HG03159 (cell line): ENCODE measurements at regions not wholly inside any gene's neighbourhood (a gene's known extent, or its start where the extent isn't known, plus 50 kb on each side); places are given as distances from the start of the nearest gene placed in this dataset.

Source experiments
- ATAC-seq: cut with Tn5 transposase; IDR thresholded peaks from one replicate; pipeline ENCODE4 v1.9.1; 2021; ENCODE audit warnings: mild to moderate bottlenecking, moderate library complexity; ENCODE audit not compliant: unreplicated experiment

DNA sequence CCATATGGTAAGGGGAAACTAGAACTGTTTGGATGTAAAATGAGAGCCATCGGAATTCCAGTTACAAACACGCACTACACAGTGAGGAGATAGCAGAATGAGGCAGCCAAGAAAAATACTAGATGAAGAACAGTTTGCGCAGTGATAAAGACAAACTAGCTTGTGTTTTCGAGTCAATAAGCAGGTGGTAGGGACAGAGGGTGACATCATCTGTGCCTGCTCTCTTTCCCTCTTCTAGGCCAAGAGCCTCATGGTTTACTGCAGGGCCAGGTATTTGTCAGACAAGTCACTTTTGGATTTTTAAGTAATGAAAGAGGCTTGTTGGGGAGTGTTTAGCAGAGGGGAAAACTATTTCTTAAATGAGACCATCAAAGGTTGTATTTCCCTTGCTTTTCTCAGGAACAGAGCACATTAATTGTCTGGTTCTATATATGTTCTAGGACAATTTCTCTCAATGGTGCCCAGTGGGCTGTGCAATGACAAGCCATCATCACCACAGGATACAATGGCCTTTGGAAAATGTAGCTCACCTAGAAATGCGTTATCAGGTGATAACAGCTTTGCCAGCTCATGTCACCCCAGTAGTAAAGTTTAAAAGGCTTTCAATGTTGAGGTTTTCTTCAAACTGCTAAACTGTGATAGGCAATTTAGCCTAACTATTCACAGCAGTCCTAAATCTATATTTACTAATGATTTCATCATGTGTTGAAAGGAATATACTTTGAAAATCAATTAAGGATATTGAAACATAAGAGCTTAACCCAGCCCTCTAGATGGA lies 1210.3 kb upstream of the ZEB2 start:
- ATAC-seq = no peak

DNA sequence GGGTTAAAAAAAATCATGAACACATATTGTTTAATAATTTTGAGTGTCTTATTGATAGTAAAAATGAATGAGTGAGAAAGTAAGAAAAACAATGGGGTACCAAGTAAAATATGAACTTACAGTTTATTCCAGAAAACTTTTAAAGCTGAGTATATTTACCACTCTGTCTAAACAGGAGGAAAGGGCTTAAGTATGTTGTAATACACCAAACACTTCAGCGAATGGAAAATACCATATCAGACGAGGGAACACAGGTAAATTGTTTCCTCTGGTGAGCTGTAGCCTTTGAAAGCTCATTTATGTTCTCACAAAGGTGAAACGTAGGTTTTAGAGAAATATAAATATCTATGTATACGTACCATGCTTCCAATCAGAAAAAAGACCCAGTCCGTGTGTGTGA lies 1209.6 kb upstream of the ZEB2 start:
- ATAC-seq = no peak

DNA sequence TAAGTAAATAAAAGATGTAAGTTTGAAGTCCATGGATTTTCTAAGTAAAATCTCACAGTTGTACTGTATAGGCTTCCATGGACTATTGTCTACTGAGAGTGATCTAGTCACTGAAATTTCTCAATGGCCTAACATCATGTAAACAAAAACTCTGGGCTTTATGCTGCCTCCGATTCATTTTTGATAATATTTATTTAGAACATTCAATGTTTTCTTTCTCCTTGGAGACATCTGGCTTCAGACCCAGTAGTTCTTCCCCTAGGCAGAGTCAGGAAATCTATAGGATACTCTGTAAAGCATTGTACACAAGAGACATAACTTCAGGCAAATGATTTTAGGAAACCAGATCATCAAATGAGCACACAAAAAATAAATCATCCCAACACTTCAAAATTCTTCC lies 1208.6 kb upstream of the ZEB2 start:
- ATAC-seq = no peak

DNA sequence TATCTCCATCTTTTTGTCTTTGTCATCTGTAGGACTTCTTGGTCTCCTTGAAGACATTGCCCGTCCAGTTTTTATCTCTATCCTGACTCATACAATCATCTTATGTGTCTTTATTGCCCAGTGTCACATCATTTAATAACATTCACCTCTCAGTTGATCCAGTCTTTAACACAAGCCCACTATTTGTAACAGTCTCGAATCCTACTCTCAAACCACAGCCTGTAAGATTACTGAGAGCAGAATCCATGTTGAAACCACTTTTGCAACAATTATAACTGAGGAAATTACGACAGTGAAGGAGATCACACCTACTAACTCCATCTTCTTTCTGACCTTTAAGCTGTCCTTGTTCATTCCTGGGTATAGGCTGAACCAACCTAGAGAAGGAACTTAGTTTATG lies 1206.0 kb upstream of the ZEB2 start:
- ATAC-seq = no peak

DNA sequence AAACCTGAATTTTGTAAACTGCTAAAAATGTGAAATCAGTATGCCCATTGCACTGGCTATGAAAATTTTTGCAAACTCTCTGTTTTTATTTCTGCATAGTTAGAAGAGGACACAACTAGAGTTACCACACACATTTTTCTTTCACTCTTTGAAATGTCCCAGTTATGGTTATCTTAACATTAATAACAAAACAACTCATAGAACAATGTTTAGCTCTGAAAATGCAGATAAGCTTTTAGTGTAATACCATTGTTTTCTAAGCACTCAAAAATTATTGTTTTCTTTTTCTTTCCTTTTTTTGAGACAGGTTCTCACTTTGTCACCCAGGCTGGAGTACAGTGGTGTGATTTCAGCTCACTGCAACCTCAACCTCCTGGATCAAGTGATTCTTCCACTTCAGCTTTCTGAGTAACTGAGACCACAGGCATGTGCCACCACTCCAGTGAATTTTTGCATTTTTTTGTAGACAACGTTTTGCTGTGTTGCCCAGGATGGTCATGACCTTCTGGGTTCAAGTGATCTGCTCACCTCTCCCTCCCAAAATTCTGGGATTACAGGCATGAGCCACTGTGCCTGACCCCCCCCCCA lies 1204.5 kb upstream of the ZEB2 start:
- ATAC-seq = no peak

DNA sequence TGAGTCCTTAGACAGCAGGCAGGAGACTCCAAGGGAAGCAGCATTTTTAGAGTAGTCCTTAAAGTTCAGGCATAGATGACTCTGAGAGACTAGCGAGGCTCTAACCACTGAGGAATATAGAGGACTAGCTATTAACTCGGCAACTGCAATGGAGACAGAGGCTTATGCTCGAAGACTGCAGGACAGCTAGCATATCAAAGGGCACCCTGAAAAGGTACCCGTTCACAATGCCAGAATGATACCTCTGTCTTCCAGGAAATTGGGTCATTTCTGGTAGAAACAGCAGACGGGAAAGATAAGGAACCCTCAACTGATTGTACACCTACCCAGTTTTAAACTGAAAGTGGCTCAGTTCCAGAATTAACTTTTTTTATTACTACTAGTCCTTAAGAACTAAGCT lies 1204.0 kb upstream of the ZEB2 start:
- no peak for ATAC-seq

DNA sequence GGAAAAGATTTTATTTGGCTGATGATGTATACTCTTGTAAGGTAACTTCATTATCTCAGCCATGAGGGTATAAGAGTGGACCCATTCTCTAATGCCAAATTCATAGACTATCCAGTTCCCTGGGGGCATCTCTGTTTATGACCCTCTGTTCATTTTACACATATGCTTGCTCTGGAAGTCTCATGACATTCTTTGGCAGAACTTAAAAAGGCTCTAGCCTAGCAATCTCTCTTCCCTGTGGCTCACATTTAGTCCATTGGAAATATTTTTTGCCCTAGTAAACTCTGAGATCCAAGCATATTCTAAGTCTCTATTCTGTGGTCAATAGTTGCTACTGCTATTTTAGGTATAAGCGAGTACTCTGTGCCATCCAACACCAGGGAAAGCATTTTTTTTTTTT lies 1201.8 kb upstream of the ZEB2 start:
- ATAC-seq = no peak

DNA sequence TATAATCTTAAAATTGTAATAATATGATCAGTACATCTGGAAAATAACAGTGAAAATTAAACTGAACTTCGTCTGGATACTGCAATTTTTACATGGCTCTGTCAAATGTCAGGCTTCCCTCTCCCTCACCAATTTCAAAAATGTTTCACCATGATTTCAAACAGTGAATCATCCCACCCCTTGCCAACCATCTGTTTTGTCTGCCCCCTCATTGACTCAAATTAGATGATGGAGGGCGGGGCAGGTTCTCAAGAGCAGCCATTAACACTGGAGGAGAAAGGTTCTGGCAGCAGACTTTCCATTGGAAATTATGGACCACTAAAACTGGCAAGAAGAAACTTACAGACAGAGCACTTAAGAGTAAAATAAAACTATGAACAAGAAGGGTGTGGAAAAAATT lies 1195.7 kb upstream of the ZEB2 start:
- no peak for ATAC-seq

DNA sequence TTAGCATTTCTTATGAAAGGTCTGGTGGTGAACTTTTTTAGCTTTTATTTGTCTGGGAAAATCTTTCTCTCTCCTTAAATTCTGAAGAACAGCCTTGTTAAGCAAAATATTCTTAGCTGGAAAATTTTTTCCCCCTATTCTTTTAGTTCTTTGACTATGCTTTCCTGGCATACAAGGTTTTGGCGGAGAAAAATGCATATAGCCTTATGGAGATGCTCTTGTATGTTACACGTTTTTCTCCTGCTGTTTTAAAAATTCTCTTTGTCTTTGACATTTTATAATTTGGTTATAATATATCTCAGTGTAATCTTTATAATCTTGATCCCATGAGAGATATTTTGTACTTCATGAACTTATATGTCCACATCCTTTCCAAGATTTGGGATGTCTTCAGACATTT lies 1190.4 kb upstream of the ZEB2 start:
- ATAC-seq = no peak

DNA sequence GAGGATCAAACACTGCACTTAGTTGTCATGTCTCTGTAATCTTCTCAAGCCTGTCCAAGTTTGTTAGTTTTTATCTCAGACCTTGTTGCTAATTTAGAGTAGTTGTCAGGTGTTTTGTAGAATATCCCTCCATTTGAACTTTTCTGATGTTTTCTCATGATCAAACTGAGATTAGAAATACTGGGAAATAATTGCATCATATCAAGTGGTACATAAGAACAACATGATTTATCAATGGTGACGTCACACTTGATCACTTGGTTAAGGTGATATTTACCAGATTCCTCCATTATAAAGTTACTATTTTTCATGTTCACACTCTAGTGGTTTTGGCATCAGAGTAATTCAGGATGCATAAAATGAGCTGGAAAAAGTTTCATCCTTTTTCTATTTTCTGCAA lies 1182.4 kb upstream of the ZEB2 start:
- no peak for ATAC-seq

DNA sequence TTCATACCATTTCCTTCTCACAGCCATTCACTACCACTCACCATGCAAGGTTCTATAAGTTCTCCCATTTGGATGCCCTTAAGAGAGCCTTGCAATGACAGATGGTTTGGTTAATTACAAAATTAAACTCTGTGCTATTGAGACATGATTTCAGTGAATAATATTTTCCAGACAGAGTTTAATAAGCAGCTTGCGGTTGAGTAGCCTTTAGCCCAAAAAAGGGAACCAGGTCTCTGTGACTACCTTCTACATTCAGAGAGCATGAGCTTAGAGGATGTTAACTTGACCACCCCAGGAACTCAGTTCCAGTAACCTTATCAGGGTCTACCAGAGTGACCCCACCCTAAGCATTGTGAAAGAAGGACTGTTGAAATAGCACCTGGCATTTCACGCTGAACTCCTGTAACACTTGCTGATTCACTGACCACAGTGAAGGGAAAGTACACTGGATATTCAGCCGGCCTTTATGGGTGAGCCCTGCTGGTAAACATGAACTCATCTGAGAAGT lies 1173.1 kb upstream of the ZEB2 start:
- peak; percentile 93 for ATAC-seq

DNA sequence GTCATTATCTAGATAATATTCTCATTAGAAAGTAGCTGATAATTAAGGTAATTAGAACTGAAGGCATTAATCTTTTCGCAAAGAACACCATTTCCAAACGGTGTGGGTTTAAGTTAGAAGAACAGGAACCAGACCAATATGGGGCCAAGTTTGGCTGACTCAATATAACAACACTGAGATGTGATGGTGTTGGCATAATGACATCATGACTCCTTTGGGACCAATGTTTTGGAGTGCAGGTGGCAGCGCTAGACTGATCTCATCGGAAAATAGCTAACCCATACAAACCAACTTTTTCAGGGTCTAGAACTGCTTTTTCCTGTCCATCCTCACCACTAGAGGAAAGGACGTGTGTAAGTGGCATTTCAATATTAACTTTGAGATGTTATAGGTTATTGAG lies 1171.7 kb upstream of the ZEB2 start:
- ATAC-seq = no peak

DNA sequence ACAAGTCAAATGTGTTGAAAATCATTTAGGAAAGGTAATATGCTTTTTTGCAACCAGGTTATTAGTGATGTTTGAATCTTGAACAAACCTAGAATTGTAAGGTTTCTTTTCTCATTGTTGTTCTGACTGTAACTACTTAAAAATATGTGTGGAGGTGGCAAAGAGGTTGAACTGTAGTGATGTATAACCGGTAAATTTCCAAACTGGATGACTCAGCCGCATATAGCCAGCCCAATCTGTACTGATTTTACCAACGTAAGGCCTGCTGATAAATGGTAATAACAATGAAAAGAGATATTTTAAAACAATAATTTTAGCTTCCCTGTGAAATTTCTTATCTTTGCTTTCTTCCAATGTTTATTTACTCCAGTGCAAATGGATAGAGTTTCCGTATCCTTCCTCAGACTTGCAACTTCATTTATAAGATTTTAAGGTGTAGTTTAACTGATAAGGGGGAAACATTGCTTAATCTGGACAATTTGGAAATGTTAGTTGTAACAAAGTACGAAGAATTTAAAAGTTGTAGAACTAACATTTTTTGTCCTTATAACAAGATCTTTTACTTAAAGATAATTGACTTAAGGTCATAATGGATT lies 1170.4 kb upstream of the ZEB2 start:
- ATAC-seq = no peak

DNA sequence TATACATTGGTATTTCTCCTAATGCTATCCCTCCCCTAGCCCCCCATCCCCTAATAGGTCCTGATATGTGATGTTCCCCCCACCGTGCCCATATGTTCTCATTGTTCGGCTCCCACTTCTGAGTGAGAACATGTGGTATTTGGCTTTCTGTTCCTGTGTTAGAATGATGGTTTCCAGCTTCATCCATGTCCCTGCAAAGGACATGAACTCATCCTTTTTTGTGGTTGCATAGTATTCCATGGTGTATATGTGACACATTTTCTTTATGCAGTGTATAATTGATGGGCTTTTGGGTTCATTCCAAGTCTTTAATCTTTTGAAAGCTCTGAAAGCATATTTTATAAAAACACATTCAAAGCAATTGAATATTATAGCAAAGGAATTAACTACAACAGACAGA lies 1169.4 kb upstream of the ZEB2 start:
- ATAC-seq = no peak

DNA sequence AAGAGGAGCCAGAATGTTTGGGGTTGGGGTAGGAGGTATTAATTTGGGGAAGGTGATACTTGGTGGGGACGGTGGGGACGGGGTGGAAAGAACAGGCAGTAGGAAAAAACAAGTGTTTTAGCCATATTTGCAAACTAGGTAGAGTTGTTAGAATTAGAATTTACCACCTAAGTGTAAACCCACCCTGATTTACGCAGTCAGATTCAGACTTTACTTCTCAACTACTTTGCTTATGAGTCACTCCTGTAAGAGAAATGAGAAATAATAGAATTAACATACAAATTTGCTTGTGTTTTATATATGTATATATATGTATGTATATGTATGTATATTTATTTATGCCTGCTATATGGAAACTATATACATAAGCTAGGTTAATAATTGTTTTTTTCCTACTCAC lies 1168.2 kb upstream of the ZEB2 start:
- no peak for ATAC-seq

DNA sequence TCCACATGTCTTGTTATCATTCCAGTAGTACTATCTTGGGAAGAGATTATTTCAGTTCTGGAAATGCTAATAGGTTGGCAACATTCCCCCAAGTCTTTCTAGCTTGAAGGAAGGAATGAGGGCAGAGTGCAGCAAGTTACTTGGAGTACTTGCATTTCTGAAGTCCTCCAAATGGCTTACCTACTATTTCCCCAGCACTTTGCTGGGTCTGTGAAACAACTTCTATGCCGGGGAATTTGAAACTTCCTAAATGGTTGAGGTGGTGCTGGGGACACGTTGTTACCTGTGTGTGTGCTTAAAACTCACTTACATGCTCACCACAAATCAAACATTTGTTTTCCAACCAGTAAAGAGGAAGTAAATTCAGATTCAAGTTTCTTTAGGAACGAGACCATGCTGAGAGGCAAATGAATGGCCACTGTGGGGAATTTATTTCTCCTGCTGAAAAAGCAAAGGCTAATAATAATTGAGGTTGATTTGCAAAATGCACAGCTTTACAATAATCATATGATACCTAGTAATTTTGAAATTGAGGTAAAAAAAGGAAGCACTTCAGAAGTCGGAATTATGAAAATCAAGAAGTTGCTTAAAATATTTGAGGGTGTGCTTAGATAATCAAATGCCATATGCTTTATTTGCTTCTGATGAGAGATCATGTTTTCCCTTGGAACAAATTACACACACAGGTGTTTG lies 1167.7 kb upstream of the ZEB2 start:
- ATAC-seq = no peak

DNA sequence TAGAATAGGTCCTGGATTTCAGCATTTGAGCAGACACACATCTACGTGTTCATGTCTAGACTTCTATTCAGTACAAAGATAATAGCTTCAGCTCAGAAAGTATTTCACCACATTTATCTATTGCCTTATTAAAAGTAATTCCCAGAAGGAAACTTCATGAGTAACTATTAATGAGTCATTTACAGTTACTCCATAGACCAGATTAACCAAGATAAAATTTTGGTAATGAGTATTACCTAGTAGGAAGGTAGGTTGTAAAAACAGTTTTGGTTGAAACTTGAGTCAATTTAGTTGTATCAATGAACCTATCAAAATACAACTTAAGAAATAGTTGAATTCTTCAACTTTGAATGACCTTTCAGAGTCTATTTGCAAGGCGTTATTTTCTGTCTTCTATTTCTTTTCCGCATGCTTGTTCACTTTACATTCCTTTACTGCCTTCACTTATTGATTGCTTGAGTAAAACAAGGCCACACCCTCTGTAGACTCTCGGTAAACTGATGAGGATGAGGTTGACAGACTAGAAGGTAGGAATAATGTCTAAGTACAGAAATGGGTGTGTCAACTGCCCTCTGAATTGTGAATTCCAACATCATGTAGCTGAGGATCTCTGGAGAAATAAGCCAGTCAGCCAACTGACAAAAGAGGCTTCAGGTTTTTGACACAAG lies 1165.6 kb upstream of the ZEB2 start:
- no peak for ATAC-seq

DNA sequence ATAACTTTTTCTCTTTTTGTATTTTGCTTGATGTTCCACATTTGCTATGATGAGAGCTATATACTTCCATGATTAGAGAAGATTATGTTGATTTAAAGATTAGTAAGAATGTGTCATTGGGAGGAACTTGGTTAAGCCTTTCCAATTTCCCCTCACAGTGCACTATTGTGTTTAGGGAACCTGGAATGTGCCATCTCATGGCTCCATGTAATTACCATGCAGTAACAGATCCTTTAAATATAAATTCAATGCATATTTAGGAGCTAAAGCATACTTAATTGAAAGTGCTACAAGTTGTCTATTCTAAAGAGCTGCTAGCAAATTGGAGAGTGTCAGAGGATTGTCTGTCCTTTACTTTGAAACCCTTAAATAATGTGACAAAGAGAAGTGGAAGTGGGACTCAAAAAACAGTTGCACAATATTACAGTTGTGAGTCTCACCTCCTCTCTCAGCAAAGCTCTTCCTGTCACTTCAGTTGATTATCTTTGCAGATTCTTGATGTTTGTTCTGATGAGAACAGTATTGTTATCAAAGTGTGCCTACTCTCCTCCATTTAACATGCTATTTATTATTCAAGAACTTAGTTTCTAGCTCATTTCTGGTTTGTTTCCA lies 1162.7 kb upstream of the ZEB2 start:
- ATAC-seq = no peak

DNA sequence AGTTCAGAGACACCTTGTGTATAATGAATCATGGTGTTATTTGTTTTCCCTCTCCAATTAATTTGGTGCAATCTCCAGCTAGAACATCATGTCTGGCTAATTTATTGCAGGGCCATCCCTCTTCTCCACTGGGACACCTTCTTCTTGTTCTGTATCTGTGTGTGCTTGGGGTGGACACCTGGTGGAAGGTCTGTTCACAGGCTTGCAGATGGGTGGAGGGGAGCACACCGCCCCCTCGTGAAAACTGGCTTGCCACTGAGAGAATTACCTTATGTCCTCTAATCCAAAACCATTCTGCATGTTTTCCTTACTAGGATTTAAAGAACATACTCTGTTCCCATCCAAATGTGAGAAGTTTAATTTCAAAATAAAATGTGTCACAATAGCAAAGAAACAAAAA lies 1160.4 kb upstream of the ZEB2 start:
- no peak for ATAC-seq

DNA sequence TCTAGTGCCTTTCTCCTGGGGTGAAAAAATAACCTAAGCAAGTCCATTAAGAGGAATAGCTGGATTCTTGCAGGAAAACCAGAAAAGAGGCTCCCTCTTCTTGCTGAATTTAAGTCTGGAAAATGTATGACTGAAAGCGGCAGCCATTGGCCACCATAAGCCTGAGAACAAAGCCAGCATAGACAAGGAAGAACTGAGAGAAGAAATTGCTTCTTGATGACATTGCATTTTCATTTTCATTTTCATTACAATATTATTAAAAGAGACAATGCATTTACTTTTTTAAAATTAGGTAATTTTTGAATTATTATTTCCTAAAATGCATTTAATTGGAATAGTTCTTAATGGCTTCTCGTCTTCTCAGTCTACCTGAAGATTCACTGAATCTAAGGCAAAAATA lies 1157.5 kb upstream of the ZEB2 start:
- no peak for ATAC-seq

DNA sequence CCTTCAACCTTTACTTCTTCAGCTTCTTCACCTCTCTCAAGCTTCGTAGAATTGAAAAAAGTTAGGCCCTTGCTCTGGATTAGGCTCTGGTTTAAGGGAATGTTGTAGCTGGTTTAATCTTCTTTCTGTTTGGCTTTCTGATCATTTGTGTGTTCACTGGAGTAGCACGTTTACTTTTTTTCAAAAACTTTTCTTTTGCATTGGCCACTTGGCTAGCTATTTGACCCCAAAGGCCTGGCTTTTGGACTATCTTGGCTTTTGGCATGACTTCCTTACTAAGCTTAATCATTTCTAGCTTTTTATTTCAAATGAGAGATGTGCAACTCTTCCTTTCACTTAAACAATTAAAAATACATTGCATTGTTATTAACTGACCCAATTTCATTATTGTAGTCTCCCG lies 1154.8 kb upstream of the ZEB2 start:
- no peak for ATAC-seq
